ENCODE measurements at regions not wholly inside any gene's neighbourhood (a gene's known extent, or its start where the extent isn't known, plus 50 kb on each side); places are given as distances from the start of the nearest gene placed in this dataset.

DNA sequence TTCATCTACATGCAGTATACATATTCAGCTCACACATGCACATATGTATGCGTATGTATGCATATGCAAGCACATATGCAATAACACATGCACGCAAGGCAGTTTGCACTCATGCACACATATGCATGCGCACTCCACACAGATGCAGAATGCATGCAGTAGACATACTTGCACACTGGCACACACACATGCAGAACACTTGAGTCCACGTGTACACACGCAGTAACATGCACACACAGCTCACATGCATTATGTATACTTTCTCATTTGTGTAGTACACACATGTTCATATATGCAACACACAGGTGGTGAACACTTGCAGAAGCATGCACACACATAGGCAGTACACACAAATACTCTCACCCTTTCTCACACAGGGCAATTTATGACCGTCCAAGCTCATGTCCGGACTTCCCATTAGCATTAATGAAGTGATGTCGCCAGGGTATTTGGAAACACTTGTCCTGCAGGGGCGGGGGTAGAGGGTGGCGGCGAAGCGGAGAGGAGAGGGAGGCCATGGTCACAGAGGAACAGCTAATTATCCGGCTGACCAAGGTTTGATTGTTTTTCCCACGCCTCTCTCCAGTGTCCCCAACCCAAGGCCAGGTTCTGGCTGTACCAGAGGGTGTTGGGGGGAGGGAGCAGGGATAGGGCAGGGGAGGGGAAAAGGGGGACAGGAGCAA is 91.3 kb downstream of the VEGFA start:
- TF ChIP-seq POLR2AphosphoS5 (IDR thresholded peaks at IDR 0.05; ENCODE audit: low read depth, low read length) (no peak), TAF1 (IDR thresholded peaks at IDR 0.05; ENCODE audit: borderline replicate concordance, insufficient read depth, low read length) (no peak), SIN3A (IDR thresholded peaks at IDR 0.05; ENCODE audit: borderline replicate concordance, insufficient read depth, low read length) (no peak), FOXP2 (optimal IDR thresholded peaks at IDR 0.05; ENCODE audit: borderline replicate concordance, extremely low read depth, extremely low read length, insufficient read depth) (no peak)
- TF ChIP-seq, protein P1, sequence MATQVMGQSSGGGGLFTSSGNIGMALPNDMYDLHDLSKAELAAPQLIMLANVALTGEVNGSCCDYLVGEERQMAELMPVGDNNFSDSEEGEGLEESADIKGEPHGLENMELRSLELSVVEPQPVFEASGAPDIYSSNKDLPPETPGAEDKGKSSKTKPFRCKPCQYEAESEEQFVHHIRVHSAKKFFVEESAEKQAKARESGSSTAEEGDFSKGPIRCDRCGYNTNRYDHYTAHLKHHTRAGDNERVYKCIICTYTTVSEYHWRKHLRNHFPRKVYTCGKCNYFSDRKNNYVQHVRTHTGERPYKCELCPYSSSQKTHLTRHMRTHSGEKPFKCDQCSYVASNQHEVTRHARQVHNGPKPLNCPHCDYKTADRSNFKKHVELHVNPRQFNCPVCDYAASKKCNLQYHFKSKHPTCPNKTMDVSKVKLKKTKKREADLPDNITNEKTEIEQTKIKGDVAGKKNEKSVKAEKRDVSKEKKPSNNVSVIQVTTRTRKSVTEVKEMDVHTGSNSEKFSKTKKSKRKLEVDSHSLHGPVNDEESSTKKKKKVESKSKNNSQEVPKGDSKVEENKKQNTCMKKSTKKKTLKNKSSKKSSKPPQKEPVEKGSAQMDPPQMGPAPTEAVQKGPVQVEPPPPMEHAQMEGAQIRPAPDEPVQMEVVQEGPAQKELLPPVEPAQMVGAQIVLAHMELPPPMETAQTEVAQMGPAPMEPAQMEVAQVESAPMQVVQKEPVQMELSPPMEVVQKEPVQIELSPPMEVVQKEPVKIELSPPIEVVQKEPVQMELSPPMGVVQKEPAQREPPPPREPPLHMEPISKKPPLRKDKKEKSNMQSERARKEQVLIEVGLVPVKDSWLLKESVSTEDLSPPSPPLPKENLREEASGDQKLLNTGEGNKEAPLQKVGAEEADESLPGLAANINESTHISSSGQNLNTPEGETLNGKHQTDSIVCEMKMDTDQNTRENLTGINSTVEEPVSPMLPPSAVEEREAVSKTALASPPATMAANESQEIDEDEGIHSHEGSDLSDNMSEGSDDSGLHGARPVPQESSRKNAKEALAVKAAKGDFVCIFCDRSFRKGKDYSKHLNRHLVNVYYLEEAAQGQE (IDR thresholded peaks at IDR 0.05; ENCODE audit: insufficient read depth in 1 of 2, low read depth in 2 of 2, low read length in 2 of 2): no peak

DNA sequence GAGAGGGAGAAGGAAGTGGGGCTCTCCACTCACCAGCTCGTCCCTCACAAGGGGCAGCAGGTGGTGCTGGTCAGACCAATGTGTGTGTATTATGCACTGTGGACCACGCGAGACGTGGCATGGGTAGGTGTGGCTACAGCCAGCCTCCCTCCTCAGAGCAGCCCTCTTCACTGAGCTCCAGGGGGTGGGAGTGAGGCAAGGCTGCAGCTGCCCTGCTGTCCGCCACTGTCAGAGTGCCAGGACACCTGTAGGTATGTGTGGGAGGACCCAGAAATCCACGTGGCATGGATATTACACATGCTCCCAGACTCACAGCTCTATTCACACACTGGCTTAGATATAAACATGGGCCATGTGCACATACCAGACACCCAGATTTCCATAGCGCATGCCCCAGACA is 90.3 kb downstream of the VEGFA start:
- TF ChIP-seq POLR2AphosphoS5 (IDR thresholded peaks at IDR 0.05; ENCODE audit: low read depth, low read length) (no peak), TAF1 (IDR thresholded peaks at IDR 0.05; ENCODE audit: borderline replicate concordance, insufficient read depth, low read length) (no peak), FOXP2 (optimal IDR thresholded peaks at IDR 0.05; ENCODE audit: borderline replicate concordance, extremely low read depth, extremely low read length, insufficient read depth) (no peak), SIN3A (IDR thresholded peaks at IDR 0.05; ENCODE audit: borderline replicate concordance, insufficient read depth, low read length) (no peak)
- TF ChIP-seq, protein P1 (IDR thresholded peaks at IDR 0.05; ENCODE audit: insufficient read depth in 1 of 2, low read depth in 2 of 2, low read length in 2 of 2): no peak

DNA sequence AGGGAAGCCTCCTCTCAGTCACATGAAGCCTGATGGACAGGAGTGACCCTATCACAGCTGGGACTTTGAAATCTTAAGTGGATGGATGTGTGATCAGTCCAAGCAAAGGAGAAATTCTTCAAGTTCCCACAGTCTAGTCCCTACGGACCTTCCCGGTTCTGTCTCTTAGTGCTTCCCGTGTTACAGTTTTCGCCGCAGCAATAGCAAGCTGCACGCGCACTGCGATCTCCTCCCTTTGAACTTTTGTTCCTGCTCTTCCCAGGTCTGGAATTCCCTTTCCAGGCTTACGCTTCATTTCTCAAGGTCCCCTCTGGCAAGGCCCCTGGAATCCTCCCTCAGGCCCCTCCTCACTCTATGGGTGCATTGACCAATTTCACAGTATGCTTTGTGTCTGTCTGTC is 89.2 kb downstream of the VEGFA start:
- TF ChIP-seq FOXP2 (optimal IDR thresholded peaks at IDR 0.05; ENCODE audit: borderline replicate concordance, extremely low read depth, extremely low read length, insufficient read depth): no peak
- TF ChIP-seq POLR2AphosphoS5 (IDR thresholded peaks at IDR 0.05; ENCODE audit: low read depth, low read length): no peak
- no peak for TF ChIP-seq SIN3A (IDR thresholded peaks at IDR 0.05; ENCODE audit: borderline replicate concordance, insufficient read depth, low read length)
- TF ChIP-seq, protein P1 (IDR thresholded peaks at IDR 0.05; ENCODE audit: insufficient read depth in 1 of 2, low read depth in 2 of 2, low read length in 2 of 2): no peak
- TF ChIP-seq TAF1 (IDR thresholded peaks at IDR 0.05; ENCODE audit: borderline replicate concordance, insufficient read depth, low read length): no peak

DNA sequence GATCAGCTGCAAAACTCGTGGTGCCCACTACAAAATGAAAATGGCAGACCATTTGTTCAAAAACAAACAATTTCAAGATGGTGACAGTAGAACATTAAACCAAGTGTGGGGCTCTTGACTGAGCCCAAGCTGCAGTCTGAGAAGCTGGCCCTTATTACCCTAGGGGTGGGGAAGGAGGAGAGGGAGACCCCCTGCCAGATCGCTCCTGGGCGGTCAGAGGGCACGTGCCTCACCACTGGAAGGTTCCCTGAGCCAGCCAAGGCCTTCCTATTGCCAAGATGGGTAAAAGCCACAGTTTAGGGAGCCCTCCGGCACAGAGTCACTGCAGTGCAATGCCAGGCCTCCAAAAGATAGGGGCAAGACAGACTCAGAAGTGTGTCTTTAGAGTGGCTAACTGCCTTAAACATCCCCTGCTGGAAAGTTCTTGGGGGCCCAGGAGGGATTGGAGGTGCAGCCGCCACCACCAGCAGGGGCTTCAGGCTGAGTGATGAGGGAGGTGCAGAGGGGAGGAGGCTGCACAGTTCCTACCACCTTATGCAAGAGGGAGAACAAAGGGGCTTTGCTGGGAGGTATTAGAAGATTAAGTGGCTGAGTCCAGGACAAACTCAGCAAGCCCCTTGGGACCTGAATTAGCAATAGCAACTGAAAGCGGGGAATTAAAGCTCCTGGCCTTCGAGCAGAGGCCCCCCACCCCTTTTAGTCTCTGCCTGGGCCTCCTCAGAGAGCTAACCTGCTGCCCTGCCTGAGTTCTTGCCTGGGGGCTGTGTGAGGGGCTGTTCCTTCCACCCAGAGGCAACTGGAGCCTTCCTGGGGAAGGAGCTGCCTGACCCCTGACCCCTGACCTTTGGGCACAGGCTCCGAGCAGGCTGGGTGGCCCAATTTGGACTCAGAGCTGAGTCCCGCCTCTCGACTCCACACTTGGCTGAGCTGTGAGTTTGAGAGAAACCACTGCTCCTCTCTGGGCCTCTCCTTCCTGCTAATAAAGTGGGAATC is 88.4 kb downstream of the VEGFA start:
- TF ChIP-seq, protein P1 (IDR thresholded peaks at IDR 0.05; ENCODE audit: insufficient read depth in 1 of 2, low read depth in 2 of 2, low read length in 2 of 2): no peak
- no peak for TF ChIP-seq TAF1 (IDR thresholded peaks at IDR 0.05; ENCODE audit: borderline replicate concordance, insufficient read depth, low read length)
- no peak for TF ChIP-seq SIN3A (IDR thresholded peaks at IDR 0.05; ENCODE audit: borderline replicate concordance, insufficient read depth, low read length)
- TF ChIP-seq POLR2AphosphoS5 (IDR thresholded peaks at IDR 0.05; ENCODE audit: low read depth, low read length): no peak
- no peak for TF ChIP-seq FOXP2 (optimal IDR thresholded peaks at IDR 0.05; ENCODE audit: borderline replicate concordance, extremely low read depth, extremely low read length, insufficient read depth)

Measured in PFSK-1 (cell line).